HG03039 (cell line): ENCODE measurements at regions not wholly inside any gene's neighbourhood (a gene's known extent, or its start where the extent isn't known, plus 50 kb on each side); places are given as distances from the start of the nearest gene placed in this dataset.
"Not testable (repeated sequence)": the region's sequence is repeated elsewhere in the genome, so short reads cannot be mapped to it uniquely, and the experiment has no call there.

ENCODE experiments used
- ATAC-seq: cut with Tn5 transposase; IDR thresholded peaks from one replicate; pipeline ENCODE4 v1.9.1; 2021; ENCODE audit warnings: mild to moderate bottlenecking, moderate library complexity; ENCODE audit not compliant: unreplicated experiment

DNA sequence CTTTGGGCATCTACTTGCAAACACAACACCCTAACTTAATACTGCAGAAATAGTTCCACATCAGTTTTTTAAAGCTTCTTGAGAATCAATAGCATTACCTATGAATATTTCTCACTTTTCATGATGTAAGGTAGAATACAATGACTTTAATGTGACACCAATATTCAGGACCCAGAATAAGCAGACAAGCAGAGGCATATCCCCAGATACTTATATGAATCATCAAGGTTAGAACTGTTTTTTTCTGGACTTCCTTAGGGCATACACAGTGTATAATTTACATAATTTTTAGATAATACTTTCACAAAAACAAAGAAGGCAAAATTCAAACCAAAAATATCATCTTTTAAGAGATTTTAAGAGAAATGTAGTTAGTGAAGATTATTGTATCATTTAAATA, 885.8 kb downstream of the FSCB start:
- ATAC-seq = no peak

DNA sequence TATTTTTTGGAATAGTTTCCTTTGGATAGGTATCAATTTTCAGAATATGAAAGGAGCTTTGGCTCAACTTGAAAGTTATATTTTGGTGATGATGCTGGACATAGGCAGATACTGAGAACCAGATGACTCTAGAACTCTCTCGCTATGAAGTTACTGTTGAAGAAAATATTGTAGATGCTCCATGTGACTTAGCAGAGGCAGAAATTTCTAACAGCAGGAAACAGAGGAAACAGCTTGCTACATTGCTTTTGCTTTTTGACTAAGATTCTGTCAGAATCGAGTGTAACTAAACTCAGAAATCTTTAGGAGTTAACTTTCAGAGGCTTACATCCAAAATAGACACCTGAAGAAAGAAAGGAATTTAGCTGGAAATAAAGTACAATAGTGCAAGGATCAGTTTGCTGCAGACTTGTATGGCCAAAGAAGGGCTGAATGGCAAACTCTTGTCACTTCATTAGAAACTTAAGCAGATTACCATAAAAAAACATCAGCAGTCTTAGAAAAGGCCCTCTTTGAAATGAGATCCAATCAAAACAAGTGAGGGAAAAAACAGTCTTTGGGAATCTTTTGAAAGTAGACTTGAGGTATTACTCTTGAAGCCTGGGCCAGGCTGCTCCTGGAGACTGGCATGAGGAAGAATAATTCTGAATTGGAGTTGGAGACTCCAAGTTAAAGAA, 911.8 kb downstream of the FSCB start:
- ATAC-seq = no peak

DNA sequence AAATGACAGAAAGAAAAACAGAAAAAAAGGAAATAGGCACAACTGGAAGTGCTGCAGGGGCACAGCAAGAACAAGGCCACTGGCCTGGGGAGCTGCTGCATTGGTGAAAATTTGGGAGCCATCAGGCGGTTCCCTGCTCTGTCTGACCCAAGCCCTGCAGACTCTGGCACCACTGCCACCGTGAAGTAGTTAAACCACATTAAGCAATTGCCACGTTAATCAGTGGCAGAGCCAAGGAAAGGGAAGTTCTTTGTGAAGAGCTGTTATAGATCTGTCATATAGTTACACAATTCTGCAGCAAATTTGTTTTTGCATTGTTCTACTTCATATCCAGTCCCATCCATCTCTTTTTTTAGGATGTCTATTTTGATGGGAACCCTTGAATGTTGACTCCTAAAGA, 915.3 kb downstream of the FSCB start:
- ATAC-seq = no peak

DNA sequence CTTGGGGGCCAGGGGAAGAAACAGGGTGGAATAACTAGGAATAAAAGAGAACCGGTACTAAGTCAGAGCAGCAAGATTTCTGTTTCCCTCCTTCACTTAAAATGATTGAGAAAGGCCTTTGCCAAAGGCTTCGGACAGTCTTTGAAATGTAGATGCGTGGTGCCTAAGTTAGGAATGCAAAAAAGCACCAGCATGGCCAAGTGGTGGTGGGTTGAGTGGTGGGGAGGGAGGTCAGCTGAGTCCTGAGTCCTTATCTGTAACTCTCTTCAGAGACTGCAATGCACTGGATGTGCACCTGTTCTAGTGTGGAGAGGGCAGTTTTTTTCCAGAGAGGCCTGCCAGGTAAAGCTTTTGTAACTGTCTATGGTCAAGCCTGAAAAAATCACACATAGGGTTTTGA, 919.9 kb downstream of the FSCB start:
- no peak for ATAC-seq

DNA sequence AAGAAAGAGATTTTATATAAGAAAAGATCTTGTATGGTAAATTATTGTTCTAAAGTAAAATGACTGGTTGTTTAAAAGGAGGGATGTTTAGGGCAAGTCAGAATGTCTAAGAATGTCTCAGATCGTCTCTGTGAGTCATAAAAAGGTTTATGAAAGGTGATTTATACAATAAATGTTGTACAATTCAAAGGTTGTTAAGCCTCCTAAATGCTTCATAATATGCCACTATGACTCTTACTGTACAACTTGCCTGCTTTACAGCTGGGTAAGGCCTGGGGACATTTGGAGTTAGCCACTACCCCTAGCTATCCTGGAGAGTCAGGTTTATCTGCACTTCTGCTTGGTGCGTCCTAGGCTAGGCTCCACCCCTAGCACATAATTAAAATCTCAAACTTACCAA, 927.4 kb downstream of the FSCB start:
- no peak for ATAC-seq

DNA sequence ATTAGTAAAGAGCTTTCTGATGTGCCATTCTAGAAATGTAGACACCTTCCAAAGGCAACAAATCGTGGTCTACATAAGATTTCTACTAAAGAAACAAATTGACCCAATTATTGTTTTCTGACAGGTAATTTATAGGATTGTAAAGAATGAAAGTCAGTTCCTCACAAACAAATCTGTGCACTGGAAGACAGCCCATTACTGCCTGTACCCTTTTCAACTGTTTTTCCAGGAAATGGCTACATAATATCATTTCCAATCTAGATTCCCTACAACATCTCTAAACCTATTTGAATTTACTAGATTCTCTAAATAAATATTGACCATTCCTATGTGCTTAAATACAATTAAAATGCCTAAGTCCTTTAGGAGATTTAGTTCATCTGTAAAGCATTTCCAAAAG, 939.1 kb downstream of the FSCB start:
- no peak for ATAC-seq

DNA sequence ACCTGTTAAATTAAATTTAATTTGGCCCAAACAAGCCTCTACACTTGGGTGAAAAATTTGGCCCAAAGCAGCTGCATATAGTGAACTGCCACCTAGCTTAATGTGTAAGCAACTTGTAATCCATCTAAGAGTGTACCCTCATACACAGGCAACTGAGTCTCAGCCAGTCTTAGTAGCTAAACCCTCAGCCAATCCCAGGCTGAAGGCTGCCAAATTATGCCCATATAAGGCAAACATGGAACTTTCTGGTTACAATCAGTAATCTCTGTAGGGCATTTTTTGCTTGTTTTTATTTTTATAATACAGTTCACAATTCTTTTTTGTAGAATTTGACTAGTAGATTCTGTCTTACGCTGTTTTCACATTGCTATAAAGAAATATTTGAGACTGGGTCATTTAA, 958.7 kb downstream of the FSCB start:
- ATAC-seq = no peak

DNA sequence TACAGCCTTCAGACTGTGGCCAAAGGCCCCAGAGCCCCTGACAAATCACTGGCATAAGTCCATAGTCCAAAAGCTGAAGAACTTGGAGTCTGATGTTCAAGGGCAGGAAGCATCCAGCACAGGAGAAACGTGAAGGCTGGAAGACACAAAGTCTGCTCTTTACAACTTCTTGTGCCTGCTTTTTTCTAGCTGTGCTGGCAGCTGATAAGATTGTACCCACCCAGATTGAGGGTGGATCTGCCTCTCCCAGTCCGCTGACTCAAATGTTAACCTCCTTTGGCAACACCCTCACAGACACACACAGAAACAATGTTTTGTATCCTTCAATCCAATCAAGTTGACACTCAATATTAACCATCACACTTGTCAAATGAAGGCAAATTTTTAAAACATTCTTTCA, 959.5 kb downstream of the FSCB start:
- ATAC-seq = not testable (repeated sequence)

DNA sequence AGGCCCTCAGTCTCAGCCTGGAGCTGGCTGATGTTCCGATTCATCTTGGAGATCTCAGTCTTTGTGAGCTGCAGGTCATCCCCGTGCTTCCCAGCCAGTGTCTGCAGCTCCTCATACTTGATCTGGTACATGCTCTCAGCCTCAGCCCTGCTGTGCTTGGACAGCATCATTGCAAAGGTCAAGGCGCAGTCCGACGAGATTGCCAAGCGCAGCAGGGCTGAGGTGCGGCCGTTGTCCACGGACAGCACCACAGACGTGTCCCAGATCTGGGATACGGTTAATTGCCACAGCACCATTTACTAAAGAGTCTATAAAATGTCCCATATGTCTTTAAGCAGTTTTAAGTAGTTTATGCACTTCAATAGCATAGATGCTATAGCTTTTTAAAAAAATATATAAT, 965.7 kb downstream of the FSCB start:
- ATAC-seq = no peak

DNA sequence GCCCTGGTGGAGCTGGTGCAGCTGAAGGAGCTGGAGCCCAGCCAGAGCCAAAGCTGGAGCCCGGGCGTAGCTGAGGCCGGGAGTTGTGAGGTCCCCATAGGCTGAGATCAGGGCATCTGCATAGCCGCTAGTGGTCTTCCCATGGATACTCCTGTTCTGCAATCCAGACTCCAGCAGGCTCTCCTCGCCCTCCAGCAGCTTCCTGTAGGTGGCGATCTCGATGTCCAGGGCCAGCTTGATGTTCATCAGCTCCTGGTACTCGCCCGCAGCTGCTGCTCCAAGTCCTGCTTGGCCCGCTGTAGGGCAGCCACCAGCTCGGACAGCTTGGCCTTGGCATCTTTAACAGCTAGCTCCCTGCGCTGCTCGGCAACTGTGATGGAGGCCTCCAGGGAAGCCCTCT, 966.1 kb downstream of the FSCB start:
- ATAC-seq = no peak

DNA sequence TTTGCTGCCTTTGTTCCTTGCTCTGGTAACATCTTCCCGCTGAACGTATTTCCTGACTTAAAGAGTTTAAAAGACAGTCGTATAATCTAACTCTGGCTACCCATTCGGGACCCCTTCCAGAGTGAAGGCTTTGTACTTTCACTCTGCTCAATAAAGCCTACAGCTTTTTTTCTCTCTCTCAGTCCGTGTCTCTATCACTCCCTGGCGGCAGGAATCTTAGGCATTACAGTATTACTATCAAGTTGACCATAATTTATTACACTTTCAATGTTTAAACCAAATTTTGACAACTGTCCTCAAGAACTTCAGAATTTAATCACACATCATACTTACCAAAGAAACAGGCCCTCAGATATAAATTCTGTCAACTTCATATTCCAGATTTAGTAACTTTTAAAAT, 967.9 kb downstream of the FSCB start:
- no peak for ATAC-seq

DNA sequence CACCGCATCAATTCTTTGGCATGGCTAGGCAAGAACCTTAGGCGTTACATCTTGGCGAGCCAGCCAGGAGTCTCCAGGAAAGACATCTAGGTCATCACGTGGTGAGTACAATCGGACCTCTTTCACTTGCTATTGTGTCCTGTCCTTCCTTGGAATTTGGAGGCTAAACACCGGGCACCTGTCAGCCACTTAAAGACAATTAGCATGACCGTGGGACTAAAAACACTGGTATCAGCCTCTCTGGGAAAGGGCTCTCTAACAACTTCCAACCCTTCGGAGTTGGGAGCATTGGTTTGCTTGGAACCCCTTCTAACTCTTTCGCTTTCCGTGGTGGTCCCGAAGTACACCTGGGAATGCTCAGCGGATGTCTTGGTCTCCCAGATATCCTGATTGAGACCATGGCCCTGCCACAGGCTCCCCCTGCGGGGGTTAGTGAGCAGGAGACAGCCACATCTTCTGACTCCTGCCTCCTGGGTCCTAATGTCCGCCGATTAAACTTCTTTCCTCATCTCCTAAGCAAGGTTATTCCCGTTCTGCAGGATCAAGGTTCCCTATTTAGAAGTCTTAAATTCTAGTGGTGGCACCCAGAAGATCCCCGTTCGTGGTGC, 971.7 kb downstream of the FSCB start:
- ATAC-seq = no peak

DNA sequence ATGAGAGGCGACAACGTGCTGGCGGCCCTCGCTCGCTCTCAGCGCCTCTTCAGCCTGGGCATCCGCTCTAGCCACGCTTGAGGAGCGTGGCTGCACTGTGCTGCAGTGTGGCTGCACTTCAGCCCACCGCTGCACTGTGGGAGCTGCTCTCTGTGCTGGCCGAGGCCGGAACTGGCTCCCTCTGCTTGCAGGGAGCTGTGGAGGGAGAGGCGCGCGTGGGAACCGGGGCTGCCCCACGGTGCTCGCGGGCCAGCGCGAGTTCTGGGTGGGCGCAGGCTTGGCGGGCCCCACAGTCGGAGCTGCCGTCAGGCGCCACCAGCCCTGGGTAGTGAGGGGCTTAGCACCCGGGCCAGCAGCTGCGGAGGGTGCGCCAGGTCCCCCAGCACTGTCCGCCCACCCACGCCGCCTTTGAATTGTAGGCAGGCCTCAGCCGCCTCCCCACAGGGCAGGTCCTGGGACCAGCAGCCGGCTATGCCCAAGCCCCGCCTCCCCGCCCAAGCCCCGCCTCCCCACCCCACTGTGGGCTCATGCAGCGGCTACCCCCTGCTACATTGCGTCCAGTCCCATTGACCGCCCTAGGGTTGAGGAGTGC, 974.2 kb downstream of the FSCB start:
- no peak for ATAC-seq

DNA sequence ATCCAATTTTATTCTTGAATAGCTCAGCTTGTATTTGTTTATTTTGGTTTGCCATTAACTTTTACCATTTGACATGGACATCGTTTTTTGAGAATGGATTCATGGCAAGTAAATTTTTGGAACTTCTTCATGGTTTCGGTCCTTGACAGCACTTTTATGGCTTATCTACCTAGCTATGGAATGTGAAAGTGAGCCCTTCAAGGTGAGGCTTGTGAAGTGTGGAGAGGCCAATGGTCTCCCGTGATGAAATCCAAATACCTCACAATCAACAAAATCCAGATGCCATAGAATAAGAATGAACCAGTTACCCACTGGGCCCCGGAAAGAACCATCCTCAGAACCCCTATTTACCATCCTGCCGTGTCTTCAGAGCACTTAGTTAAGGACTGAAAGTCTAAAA, 978.8 kb downstream of the FSCB start:
- ATAC-seq = no peak

DNA sequence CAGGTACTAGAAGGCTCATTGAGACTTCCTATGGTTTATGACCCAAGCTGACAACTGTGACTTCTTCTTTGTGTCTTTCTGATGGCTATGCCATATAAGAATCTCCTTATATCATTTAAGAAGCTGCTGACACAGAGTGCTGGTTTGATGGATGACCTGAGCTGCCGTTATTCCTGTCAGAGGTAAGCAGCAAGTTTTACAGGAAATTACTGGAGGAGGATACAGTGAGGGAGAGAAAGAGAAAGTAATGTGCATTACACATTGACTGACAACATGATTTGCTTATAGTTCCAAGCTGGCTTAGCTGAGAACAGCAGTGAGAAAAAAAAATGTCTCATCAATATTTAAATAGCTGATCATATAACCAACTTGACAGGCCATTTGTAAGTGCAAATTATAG, 981.4 kb downstream of the FSCB start:
- no peak for ATAC-seq

DNA sequence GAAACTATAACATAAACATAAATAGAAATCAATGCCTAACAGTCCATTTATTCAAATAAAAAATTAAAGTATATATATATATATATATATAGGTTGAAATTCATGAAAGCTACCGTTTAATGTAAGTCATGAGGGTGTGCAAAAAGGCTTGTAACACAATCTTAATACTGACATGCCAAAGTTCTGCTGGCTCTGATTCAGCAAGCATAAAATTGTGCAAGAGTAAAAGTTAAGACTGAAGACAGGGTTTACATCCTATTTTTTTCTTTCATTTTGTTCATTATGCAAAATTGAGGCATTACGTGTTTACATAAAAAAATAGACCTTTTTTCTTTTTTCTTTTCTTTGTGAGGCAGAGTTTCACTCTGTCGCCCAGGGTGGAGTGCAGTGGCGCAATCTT, 984.2 kb downstream of the FSCB start:
- ATAC-seq = no peak

DNA sequence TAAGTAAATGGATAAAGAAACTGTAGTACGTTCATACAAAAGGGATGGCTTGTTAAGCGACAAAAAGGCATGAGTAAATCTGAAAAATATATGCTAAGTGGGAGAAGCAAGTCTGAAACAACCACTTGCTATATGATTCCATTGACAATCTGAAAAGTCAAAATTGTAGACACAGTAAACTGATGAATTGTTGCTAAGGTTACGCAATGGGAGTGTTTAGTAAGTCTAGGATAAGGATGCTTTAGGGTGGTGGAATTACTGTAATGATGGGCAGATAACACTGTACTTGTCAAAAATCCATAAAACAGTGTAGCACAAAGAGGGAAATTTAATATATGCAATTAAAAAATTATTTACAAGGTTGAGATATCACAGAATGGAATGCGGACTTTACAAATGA, 984.9 kb downstream of the FSCB start:
- no peak for ATAC-seq

DNA sequence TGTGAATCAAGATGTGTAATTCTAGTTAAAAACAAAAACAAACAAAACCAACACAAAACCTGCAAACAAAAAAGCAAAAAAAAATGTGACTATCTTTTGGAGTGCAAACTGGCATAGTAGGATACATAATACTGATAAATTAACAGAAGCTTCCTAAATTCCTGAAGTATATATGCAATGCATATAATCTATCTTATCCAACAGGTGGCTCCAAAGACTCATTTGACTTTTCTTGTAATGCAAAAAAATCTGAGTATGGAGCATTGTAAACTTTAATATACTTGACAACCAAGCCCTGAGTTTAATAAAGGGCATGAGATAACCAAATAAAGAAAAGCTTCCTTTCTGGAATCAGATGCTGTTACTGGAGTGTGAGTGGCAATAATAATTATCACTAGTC, 1003.6 kb downstream of the FSCB start:
- ATAC-seq = no peak

DNA sequence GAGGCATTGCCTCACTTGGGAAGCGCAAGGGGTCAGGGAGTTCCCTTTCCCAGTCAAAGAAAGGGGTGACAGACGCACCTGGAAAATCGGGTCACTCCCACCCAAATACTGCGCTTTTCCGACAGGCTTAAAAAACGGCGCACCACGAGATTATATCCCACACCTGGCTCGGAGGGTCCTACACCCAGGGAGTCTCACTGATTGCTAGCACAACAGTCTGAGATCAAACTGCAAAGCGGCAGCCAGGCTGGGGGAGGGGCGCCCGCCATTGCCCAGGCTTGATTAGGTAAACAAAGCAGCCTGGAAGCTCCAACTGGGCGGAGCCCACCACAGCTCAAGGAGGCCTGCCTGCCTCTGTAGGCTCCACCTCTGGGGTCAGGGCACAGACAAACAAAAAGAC, 1014.7 kb downstream of the FSCB start:
- ATAC-seq = not testable (repeated sequence)

DNA sequence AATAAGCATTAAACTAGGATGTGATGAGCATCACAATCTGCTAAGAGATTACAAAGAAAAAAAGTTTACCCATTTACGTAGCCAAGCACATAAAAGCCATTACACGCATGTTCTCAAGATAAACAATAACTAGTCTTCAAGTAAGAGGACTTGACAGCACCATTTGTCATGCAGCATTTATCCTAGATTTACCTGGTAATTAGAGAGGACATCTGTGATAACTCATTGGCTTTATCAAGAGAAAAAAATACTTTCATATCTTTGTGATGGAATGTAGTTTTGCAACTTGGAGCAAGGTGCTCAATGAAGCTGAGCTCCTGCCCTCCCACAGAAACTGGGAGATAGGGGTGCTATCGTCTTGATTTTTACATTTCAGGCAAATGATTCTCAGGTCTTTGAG, 1023.7 kb downstream of the FSCB start:
- no peak for ATAC-seq

DNA sequence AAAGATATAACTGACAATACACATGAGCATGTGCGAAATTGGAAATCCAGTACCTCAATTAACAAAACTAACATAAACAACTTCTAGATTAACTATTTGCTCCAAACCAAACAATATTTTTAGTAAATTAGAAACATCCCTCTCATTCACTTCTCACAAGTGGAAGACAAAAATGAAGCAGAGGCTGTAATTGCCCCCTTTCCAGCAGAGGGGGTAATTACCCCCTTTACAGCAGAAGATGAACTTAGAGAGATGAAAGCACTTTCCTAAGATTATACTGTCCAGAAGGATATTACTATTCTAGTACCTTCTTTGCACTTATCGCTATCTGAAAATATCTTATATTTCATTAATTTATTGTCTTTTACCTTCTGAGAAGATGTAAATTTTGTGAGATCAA, 1025.2 kb downstream of the FSCB start:
- ATAC-seq = no peak

DNA sequence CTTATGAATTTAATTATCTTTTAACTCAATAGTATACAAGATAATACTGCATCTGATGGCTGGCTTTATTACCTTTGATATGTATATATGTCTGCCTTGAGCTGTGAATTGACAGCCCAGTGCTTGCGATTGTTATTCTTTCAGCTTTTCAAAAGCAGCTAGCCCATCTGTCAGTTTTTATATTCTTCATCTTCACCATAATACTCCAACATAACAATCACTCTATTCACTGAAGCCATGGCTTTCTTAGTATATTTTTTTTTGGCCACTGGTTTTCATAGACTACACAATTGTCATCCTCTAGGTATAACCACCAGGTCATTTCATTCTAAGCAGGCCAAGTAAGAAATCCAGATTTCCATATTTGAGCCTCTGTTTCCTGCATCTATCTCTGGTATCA, 1026.1 kb downstream of the FSCB start:
- ATAC-seq = no peak
